C4-2B (cell line): ENCODE measurements at regions not wholly inside any gene's neighbourhood (a gene's known extent, or its start where the extent isn't known, plus 50 kb on each side); places are given as distances from the start of the nearest gene placed in this dataset.

Source experiments
- CTCF ChIP-seq: fragments of 450-650 bp; conservative IDR thresholded peaks from 2 replicates; pipeline ENCODE4 v1.5.1; 2017; ENCODE audit warnings: mild to moderate bottlenecking
- ZFX ChIP-seq: fragments of 450-650 bp; IDR thresholded peaks from 2 replicates; pipeline ENCODE4 v1.6.1; 2017

- no peak for TF ChIP-seq CTCF
- no peak for TF ChIP-seq ZFX
These were observed 353.4 kb upstream of the JAG1 start for GRCh38 chr20:11027224-11027623.
